GM18907 (cell line): ENCODE measurements at regions not wholly inside any gene's neighbourhood (a gene's known extent, or its start where the extent isn't known, plus 50 kb on each side); places are given as distances from the start of the nearest gene placed in this dataset.

Source experiments
- ATAC-seq: cut with Tn5 transposase; IDR thresholded peaks from one replicate; pipeline ENCODE4 v1.9.1; 2021; ENCODE audit warnings: mild to moderate bottlenecking, moderate library complexity; ENCODE audit not compliant: unreplicated experiment

- ATAC-seq: no peak
Observed at GRCh38 chr6:122042960-122043735, 356.3 kb upstream of the HSF2 start.

DNA sequence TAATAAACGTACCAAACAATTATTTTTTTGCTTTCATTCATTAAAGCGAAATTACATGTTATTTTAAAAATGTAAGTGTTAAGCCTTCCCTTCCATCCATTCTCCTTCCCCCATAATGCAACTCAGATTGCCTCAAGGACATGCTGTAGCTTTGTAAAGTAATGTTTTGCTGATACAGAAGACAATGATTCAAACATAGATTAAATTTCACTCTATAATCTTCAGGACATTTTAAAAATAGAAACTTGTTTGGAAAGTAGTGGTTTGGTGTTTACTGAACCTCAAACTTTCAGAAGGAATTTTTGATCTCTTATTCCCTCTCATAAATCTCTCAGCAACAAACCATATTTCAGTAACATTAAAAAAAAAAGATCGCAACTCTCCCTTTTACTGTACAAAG, 350.9 kb upstream of the HSF2 start:
- ATAC-seq: no peak

DNA sequence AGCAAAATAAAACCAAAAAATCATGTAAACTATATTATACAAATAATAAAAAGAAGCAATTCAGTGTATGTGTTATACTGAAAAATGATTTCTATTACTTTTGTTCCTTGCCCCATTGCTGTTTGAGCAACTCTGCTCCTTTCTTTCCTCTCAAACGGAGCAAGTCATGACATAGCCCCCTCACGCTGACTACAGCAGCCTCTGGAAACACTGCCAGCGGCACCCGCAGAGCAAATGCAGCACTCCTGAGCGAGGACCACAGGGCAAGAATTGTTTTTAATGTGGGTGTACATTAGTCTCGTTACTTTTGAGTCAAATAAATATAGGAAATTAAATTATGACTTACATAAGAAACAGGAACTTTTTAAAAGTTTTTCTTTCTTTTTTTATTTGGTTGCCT, 350.1 kb upstream of the HSF2 start:
- no peak for ATAC-seq

- ATAC-seq: no peak
Observed at GRCh38 chr6:122050242-122050755, 349.2 kb upstream of the HSF2 start.

DNA sequence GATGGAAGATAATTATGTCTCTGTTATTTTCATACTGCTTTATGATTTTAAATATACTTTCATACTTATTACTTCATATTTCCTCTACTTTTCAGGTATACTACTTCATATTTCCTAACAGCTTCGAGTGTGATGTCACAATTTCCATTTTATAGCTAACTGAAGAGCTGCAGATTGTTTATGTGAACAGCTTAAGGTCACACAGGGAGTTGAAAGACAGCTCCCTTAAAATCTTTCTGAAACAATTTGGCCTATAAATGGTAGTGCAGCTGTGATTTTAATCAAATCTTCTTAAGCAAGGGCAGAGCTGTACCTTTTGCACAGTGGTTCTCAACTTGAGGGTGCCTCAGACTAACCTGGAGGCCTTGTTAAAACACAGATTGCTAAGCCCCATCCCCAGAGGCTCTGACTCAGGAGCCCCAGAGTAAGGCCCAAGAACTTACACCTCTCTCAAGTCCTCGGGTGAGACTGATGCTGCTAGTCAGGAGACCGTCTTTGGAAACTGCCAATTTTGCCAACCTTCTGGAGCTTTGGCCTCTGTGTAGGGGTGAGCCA, 347.0 kb upstream of the HSF2 start:
- no peak for ATAC-seq

DNA sequence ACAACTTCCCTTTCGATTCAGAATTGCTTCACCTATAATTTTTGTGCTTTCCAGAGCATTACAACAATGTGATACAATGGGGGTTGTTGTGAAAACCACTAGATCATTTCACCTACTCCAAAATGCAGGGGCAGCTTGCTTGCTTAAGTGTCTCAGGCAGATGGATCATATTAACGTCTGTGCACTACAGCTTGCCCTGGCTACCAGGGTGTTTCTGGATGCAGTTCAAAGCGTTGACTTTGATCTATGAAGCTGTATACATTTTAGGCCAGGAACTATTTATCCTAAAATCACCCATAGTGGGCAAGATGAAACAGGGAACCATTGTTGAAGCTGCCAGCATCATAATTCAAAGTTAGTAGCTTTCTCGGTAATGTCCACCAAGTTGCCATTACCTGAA, 339.5 kb upstream of the HSF2 start:
- ATAC-seq: no peak

- ATAC-seq: no peak
Observed at GRCh38 chr6:122061855-122062254, 337.6 kb upstream of the HSF2 start.

DNA sequence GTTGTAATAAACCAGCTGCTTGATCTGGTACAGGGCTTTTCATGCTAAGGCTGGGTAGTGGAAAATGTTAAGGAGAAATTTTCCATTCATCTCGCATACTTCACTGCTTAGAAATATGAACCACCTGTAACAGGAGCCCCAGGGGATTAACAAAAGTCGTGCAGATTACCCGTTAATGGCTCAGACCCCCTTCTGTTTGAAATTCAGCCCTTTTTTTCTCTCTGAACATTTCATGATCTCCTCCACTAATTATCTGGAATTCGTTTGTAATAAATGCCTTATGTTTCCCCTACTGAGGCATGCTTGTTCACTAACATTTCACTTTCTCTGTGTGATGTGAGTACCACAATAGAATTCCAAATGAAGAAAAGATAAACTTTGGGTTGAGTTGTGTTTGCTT, 336.4 kb upstream of the HSF2 start:
- ATAC-seq: no peak

DNA sequence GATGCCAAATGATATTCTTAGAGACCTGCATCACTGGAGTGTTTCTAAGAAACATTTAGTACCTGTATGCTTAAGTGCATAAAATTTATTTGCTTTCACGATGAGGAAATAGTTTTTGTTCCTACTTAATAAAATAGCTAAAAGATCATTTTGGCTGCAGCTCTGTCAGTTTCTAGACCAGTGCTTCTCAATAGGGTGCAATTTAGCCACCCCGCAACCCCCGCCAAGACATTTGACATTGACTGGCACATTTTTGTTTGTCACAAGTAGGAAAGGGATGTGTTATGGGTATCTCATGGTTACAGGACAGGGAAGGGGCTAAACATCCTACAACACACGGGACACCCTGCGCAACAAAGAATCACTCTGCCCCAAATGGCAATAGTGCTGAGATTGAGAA, 335.7 kb upstream of the HSF2 start:
- no peak for ATAC-seq

GRCh38 chr6:122066200-122066599, 333.3 kb upstream of the HSF2 start:
- no peak for ATAC-seq

DNA sequence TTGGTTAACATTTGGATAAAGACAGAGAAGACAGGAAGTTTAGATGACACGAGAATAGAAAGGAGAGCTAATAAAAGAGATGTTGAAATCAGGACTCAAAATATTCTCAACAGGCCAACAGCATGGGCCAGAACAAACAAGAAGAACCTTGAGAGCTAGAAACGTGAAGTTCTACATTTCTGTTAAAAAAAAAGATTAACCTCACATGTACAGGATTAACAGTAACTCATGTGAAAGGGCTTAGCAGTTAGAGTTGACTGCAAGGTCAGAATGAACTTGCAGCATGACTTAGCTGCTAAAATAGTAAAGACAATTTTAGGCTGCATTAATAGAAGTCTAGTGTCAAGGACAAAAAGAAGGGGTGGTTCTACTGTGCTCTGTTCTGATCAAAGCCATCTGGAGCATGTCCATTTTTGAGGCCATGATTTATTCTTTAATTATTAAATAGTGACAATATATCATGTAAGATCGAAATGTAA, 331.1 kb upstream of the HSF2 start:
- no peak for ATAC-seq

GRCh38 chr6:122069932-122070331, 329.5 kb upstream of the HSF2 start:
- ATAC-seq: no peak

GRCh38 chr6:122072014-122072647, 327.3 kb upstream of the HSF2 start:
- ATAC-seq: no peak

DNA sequence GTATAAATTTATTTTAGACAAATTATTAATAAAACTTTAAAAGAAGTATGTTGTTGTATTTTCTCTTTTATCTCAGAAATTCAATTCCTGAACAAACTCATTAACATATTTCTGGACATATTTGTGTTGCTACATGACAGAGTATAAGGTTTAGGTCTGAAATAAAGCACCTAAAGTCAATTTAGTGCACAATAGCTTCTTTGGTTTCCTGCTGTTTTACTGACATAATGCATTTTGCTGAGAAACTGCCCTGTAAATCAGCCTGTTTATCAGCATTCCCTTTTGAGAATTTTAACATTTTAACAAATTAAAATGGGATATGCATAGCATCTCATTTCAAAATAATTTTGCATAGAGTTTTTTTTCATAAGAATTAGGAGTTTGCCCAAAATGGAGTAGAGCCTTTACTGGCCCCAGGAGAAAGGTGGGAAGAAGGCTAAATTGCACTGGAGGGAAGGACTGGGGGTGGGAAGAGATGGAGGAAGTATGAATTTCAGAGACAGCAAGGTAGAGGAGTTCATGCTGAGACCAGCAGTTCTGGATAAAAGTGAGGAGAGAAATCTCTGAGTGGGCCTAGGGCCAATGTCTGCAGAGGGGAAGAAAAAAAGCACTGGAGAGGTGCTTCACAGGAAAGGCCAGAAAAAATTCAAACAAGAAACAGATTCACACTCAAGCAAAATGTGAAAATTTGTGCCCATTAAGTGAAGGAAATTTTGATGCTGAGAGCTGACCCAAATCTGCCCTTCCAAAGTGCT, 324.2 kb upstream of the HSF2 start:
- no peak for ATAC-seq

- ATAC-seq: no peak
Observed at GRCh38 chr6:122075917-122076316, 323.5 kb upstream of the HSF2 start.

DNA sequence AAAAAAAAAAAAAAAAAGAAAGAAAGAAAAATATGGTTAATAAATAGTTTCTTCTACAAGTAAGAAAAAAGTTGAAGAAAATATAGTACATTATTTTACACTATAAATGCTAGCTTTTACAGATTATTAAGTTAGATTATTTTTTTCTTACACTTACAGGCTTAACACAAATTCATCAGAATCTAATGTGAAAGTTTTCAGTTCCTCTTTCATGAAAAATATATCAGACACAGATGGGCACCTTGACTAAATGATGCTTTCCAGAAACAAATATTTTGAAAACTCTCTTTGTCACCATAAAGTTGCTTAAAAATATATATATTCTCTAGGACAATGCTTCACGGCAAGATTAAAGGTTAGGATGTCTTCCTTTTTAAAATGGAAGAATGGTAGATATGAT, 321.8 kb upstream of the HSF2 start:
- no peak for ATAC-seq

GRCh38 chr6:122078481-122078880, 321.0 kb upstream of the HSF2 start:
- no peak for ATAC-seq

DNA sequence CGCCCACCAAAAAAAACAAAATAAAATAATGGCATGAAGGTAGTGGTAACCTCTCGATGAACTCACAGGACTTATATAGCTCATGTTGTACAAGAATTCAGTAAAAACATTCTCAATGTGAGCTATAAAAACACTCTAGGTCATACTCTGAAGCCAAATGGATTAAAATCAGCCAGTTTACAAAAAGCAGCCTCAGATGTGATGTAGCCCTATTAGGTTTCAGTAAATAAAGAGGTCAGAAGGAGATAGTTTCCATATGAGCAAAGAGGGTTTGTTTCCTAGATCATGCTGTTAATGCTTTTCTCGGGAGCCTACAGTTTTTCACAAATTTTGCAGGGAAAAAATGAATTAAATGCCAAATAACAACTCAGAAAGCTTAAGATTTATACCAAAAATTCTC, 319.5 kb upstream of the HSF2 start:
- no peak for ATAC-seq

DNA sequence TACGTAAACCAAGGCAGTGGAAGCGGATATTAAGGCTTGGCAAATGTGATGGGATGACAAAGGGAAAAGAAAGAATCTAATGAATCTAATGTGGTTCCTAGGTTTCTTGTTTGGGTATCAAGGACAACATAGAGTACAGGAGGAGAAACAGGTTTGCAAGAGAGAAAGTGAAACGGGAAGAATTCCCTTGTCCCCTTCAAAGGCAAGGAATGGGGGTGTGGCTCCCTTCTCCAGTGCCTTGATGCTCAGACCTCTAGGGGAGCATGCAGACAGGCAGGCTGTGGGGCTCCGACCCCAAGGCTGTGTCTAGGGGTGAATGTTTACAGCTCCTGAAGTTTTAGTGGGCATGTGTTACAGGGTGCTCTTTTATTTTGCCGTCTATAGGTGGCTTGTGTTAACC, 317.5 kb upstream of the HSF2 start:
- no peak for ATAC-seq

- ATAC-seq: no peak
Observed at GRCh38 chr6:122082370-122082769, 317.1 kb upstream of the HSF2 start.

GRCh38 chr6:122092366-122092765, 307.1 kb upstream of the HSF2 start:
- no peak for ATAC-seq
